ENCODE measurements at regions not wholly inside any gene's neighbourhood (a gene's known extent, or its start where the extent isn't known, plus 50 kb on each side); places are given as distances from the start of the nearest gene placed in this dataset.

DNA sequence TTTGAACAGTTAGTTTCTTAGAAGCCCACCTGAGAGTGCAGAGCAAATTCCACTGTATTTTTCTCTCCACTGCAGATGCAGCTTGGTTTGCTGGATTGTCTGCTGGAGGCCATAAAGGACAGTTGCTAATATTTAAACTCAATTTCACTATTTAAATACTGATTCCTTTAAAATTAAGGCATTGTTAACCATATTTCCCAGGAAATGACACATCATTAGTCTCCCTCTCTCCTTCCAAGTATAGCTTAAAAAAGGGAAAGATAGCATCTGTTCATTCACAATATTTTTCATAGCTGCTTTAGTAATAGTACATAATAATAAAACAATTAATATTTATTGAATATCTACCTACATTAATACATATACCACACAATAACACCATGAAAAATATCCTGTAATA is 252.9 kb downstream of the HGF start:
- H3K36me3 Mint-ChIP-seq (ENCODE audit: insufficient read depth, unreplicated experiment): no peaks in the 10 kb centered on the region
- Histone ChIP-seq H3K36me3 (ENCODE audit: control insufficient read depth, insufficient read depth, low read length) (no peaks in the 10 kb centered on the region), H3K4me3 (ENCODE audit: low read depth, low read length) (no peak overlapping the region), H3K4me1 (no peaks in the 10 kb centered on the region), H3K9me3 (no peaks in the 10 kb centered on the region), H3K27me3 (replicated peaks; ENCODE audit: control insufficient read depth, insufficient read depth, low read length) (no peaks in the 10 kb centered on the region)
- no peak overlapping the region for H3K4me3 Mint-ChIP-seq (ENCODE audit: unreplicated experiment)
- no peak for DNase-seq
- H3K27me3 Mint-ChIP-seq (ENCODE audit: insufficient read depth, unreplicated experiment): peaks cover 4% of the 10 kb centered on the region
- H3K9me3 Mint-ChIP-seq (ENCODE audit: unreplicated experiment): no peaks in the 10 kb centered on the region
- H3K27ac Mint-ChIP-seq (ENCODE audit: unreplicated experiment): no peak overlapping the region
- no peaks in the 10 kb centered on the region for H3K4me1 Mint-ChIP-seq (ENCODE audit: low read depth, unreplicated experiment)
- ChIA-PET POLR2A (no interaction called here), CTCF (no interaction called here)
- intact Hi-C loops (cut with micrococcal nuclease; ENCODE audit: unreplicated experiment): no loop called here
- TF ChIP-seq, protein P1, sequence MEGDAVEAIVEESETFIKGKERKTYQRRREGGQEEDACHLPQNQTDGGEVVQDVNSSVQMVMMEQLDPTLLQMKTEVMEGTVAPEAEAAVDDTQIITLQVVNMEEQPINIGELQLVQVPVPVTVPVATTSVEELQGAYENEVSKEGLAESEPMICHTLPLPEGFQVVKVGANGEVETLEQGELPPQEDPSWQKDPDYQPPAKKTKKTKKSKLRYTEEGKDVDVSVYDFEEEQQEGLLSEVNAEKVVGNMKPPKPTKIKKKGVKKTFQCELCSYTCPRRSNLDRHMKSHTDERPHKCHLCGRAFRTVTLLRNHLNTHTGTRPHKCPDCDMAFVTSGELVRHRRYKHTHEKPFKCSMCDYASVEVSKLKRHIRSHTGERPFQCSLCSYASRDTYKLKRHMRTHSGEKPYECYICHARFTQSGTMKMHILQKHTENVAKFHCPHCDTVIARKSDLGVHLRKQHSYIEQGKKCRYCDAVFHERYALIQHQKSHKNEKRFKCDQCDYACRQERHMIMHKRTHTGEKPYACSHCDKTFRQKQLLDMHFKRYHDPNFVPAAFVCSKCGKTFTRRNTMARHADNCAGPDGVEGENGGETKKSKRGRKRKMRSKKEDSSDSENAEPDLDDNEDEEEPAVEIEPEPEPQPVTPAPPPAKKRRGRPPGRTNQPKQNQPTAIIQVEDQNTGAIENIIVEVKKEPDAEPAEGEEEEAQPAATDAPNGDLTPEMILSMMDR (IDR thresholded peaks at IDR 0.05; ENCODE audit: insufficient read depth in 1 of 2, low read depth in 1 of 2, low read length in 1 of 2, severe bottlenecking in 1 of 2, unreplicated experiment in 1 of 2): no peak
- no TSS peak for BruUV-seq (replicated peaks)

DNA sequence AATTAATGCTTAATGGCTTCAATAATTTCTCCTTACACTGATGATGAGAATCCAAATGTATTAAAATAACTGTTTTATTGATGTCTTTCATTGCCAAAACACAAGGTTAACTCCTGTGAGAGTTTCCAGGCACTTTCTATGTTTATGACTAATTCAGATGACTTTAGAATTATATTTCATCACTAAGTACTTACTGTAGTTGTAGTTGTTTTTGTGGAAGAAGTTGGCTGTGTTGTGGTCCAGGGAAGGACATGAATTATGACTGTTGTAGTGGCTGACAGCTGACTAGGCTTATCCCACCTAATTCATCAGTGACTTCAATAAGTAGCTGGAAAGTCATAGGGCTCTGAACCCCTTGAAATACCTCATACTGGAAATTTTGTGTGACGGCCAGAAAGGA is 254.8 kb downstream of the HGF start:
- Histone ChIP-seq H3K9me3 (no peaks in the 10 kb centered on the region), H3K4me1 (no peaks in the 10 kb centered on the region), H3K27me3 (replicated peaks; ENCODE audit: control insufficient read depth, insufficient read depth, low read length) (no peaks in the 10 kb centered on the region), H3K36me3 (ENCODE audit: control insufficient read depth, insufficient read depth, low read length) (no peaks in the 10 kb centered on the region), H3K4me3 (ENCODE audit: low read depth, low read length) (no peak overlapping the region)
- ChIA-PET CTCF (no interaction called here), POLR2A (no interaction called here)
- Mint-ChIP-seq H3K4me1 (ENCODE audit: low read depth, unreplicated experiment) (no peaks in the 10 kb centered on the region), H3K27ac (ENCODE audit: unreplicated experiment) (no peak overlapping the region), H3K27me3 (ENCODE audit: insufficient read depth, unreplicated experiment) (peaks cover 4% of the 10 kb centered on the region), H3K36me3 (ENCODE audit: insufficient read depth, unreplicated experiment) (no peaks in the 10 kb centered on the region), H3K4me3 (ENCODE audit: unreplicated experiment) (no peak overlapping the region), H3K9me3 (ENCODE audit: unreplicated experiment) (no peaks in the 10 kb centered on the region)
- no TSS peak for BruUV-seq (replicated peaks)
- TF ChIP-seq, protein P1 (IDR thresholded peaks at IDR 0.05; ENCODE audit: insufficient read depth in 1 of 2, low read depth in 1 of 2, low read length in 1 of 2, severe bottlenecking in 1 of 2, unreplicated experiment in 1 of 2): no peak
- no peak for DNase-seq
- intact Hi-C loops (cut with micrococcal nuclease; ENCODE audit: unreplicated experiment): no loop called here

DNA sequence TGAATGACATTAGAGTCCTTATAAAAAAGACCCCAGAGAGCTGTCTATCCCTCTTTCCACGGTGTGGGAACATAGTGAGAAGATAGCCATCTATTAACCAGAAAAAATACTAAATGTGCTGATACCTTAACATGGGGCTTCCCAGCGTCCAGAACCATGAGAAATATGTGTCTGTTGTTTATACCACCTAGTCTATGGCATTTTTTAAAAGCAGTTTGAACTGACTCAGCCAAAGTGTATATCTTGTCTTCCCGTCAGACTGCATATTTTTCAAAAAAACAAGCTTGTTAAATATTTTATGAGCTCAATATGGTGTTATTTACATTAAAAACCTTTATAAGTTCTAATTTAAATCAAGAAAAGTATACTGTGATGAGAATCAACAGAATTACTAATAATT is 255.3 kb downstream of the HGF start:
- POLR2A ChIA-PET: no interaction called here
- TF ChIP-seq, protein P1 (IDR thresholded peaks at IDR 0.05; ENCODE audit: insufficient read depth in 1 of 2, low read depth in 1 of 2, low read length in 1 of 2, severe bottlenecking in 1 of 2, unreplicated experiment in 1 of 2): no peak
- intact Hi-C loops (cut with micrococcal nuclease; ENCODE audit: unreplicated experiment): no loop called here
- DNase-seq: no peak
- H3K4me3 ChIP-seq (ENCODE audit: low read depth, low read length): no peak overlapping the region
- H3K9me3 Mint-ChIP-seq (ENCODE audit: unreplicated experiment): no peaks in the 10 kb centered on the region
- H3K9me3 ChIP-seq: no peaks in the 10 kb centered on the region
- no peak overlapping the region for H3K27ac Mint-ChIP-seq (ENCODE audit: unreplicated experiment)
- no peaks in the 10 kb centered on the region for H3K4me1 ChIP-seq
- no peaks in the 10 kb centered on the region for H3K4me1 Mint-ChIP-seq (ENCODE audit: low read depth, unreplicated experiment)
- H3K36me3 ChIP-seq (ENCODE audit: control insufficient read depth, insufficient read depth, low read length): no peaks in the 10 kb centered on the region
- H3K27me3 Mint-ChIP-seq (ENCODE audit: insufficient read depth, unreplicated experiment): peaks cover 6% of the 10 kb centered on the region
- H3K36me3 Mint-ChIP-seq (ENCODE audit: insufficient read depth, unreplicated experiment): no peaks in the 10 kb centered on the region
- BruUV-seq (replicated peaks): no TSS peak
- H3K27me3 ChIP-seq (replicated peaks; ENCODE audit: control insufficient read depth, insufficient read depth, low read length): no peaks in the 10 kb centered on the region
- no peak overlapping the region for H3K4me3 Mint-ChIP-seq (ENCODE audit: unreplicated experiment)
- CTCF ChIA-PET: no interaction called here
